ENCODE measurements at regions not wholly inside any gene's neighbourhood (a gene's known extent, or its start where the extent isn't known, plus 50 kb on each side); places are given as distances from the start of the nearest gene placed in this dataset.
"Not testable (repeated sequence)": the region's sequence is repeated elsewhere in the genome, so short reads cannot be mapped to it uniquely, and the experiment has no call there.

GRCh38 chr3:197618408-197618807, 62.6 kb upstream of the BDH1 start:
- DNase-seq = not testable (repeated sequence)

DNA sequence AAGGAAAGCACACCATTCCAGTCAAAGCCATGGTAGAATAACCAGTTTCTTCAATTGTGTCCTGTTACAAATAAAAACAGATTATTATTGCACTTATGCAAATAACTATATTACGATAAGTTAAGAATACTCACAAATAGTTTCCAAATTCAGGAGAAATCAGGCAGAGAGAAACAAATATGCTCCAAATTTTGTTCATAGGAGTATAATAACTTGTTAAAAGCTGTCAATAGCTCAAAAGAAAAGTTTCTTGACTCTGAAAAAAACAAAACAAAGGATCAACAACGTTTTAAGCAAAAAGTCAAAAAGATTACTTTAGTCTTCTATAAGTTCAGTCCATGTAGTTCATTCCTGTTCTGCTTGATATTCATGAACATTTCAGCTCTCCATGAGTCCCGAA, 59.7 kb upstream of the BDH1 start:
- DNase-seq = no peak

DNA sequence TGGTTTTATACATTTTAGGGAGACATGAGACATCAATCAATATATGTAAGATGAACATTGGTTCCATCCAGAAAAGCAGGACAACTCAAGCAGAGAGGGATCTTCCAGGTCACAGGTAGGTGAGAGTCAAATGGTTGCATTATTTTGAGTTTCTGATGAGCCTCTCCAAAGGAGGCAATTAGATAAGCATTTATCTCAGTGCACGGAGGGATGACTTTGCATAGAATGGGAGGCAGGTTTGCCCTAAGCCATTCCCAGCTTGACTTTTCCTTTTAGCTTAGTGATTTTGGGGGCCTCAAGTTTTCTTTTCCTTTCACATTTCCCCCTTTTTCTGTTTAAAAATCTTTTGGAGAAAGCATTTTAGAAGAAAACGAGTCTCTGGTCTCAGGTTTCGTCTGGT, 58.4 kb upstream of the BDH1 start:
- DNase-seq = not testable (repeated sequence)

DNA sequence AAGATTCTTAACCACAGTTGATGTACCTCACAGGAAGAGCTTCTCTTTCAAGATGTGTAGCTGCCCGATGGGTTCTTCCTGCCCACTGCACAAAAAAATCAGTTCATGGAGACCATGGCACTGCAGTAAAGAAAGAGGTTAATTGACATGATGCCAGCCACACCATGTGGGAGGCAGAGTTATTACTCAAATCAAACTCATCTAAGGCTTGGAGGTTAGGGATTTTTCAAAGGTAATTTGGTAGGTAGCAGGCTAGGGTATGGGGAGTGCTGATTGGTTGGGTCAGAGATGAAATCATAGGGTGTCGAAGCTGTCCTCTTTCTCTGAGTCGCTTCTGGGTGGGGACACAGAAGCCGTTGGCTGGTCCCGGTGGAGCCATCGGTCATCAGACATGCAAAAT, 57.4 kb upstream of the BDH1 start:
- peak in 4 of 5 experiments; percentile 19 to 91 (median 42) for DNase-seq

DNA sequence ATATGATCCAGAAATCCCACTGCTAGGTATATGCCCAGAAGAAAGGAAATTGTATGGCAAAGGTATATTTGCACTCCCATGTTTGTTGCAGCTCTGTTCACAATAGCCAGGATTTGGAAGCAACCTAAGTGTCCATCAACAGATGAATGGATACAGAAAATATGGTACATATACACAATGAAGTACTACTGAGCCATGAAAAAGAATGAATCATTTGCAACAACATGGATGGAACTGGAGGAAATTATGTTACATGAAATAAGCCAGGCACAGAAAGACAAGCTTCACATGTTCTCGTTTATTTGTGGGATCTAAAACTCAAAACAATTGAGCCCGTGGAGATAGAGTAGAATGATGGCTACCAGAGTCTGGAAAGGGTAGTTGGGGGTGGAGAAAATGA, 55.5 kb upstream of the BDH1 start:
- DNase-seq = no peak

DNA sequence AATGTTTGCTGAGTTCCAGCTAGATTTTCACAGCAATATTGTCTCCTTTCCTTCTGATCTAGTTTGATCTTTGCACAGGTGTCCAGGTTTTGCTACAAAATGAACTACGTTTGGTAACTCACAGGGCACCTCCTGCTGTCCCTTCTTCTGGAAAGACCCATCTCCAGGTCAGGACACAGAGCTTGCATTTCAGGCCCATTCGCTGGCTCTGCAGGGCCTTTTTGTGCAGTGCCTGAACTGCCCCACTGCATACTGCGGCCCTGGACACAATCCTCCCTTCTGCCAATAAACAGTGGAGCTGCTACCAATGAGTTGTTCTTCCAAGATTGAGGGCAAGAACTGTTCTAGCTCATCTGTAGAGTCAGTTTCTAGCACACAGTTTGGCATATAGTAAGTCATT, 50.7 kb upstream of the BDH1 start:
- DNase-seq = no peak

All from T-helper 2 cell (primary cell).